KOPT-K1 (cell line): ENCODE measurements at regions not wholly inside any gene's neighbourhood (a gene's known extent, or its start where the extent isn't known, plus 50 kb on each side); places are given as distances from the start of the nearest gene placed in this dataset.

Experiments used
- H3K27ac ChIP-seq: fragments of 200-600 bp; sonication (generic); 2 replicates; pipeline ENCODE4 v1.5.1; 2016; ENCODE audit warnings: antibody characterized with exemption, mild to moderate bottlenecking, low read depth, low read length; ENCODE audit not compliant: poor library complexity, severe bottlenecking
- H3K36me3 ChIP-seq: fragments of 200-600 bp; sonication (generic); 2 replicates; pipeline ENCODE4 v1.5.1; 2017; ENCODE audit warnings: antibody characterized with exemption, mild to moderate bottlenecking, low read length, moderate library complexity; ENCODE audit not compliant: insufficient read depth
- H3K9me3 ChIP-seq: fragments of 200-600 bp; sonication (generic); 2 replicates; pipeline ENCODE4 v1.5.1; 2017; ENCODE audit warnings: antibody characterized with exemption, low read length, mild to moderate bottlenecking; ENCODE audit not compliant: insufficient read depth, poor library complexity, severe bottlenecking

DNA sequence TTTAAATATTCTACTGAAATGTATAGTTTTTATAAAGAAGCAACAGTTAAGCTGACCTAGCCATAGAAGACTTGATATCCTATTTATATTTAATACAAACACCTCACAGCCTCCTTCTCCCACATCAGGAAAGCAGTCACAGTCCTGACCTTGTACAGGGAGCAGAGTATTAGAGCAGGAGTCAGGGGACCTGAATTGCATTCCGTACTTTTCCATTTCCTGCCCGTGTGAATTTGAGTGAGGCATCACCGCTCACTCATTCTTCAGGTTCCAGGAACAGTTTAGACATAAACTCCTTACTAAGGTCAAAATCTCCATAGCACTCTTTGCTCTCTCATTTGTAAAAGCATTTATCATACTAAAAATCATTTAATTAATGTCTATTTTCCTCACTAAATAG lies 482.5 kb upstream of the FAT3 start:
- H3K36me3 ChIP-seq, result no peaks in the 10 kb centered on the region
- H3K27ac ChIP-seq, result no peak overlapping the region
- H3K9me3 ChIP-seq, result no peaks in the 10 kb centered on the region

DNA sequence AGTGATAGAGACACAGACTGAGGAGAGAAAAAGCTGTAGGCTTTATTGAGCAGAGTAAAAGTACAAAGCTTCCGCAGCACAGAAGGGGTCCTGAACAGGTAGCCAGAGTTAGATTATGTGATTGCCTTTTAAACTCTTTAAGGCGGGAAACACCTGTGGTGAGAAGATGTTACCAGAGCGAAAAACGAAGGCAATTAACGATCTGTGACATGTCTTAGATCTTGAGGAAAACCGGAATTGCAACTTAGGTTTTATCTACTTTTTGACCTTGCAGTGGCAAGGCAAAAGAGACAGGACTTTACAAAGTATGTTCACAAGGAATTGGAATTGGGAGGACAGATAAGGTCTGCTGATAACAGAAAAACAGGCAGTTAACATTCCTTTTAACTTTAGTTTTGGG lies 493.6 kb upstream of the FAT3 start:
- H3K9me3 ChIP-seq, result peaks cover 5% of the 10 kb centered on the region

DNA sequence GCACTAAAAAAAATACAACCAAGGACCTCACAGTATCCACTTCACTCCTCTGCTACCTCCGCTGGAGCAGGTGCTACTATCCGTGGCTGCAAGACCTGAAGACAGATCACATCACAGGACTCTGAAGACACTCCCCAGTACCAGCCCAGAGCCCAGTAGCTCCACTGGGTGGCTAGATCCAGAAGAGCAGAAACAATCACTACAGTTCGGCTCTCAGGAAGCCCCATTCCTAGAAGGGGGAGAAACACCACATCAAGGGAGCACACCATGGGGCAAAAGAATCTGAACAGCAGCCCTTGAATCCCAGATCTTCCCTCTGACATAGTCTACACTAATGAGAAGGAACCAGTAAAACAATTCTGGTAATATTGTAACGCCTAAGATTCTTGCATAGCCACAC lies 494.0 kb upstream of the FAT3 start:
- H3K27ac ChIP-seq, result no peak overlapping the region
- no peaks in the 10 kb centered on the region for H3K36me3 ChIP-seq
- H3K9me3 ChIP-seq, result peaks cover 8% of the 10 kb centered on the region

More for the DNA sequence above, 493.6 kb upstream of the FAT3 start:
- H3K27ac ChIP-seq, result no peak overlapping the region
- no peaks in the 10 kb centered on the region for H3K36me3 ChIP-seq

DNA sequence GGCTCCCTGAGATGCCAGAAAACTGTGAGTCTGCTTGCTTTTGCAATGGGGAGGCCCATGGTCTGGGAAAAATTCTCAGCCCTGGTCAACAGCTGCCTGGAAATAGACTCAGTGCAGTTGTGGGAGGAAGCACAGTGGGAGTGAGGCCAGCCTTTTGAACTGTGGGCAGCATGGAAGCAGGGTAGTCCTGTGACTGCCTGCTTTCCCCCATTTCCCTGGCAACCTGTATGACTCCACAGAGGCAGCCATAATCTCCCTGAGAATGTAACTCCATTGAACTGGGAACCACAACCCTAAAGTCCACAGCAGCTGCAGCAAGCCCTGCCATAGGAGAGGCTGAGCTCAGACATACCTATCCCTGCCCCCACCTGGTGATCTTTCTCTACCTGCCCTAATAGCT lies 494.6 kb upstream of the FAT3 start:
- peaks cover 5% of the 10 kb centered on the region for H3K9me3 ChIP-seq
- no peak overlapping the region for H3K27ac ChIP-seq
- no peaks in the 10 kb centered on the region for H3K36me3 ChIP-seq

DNA sequence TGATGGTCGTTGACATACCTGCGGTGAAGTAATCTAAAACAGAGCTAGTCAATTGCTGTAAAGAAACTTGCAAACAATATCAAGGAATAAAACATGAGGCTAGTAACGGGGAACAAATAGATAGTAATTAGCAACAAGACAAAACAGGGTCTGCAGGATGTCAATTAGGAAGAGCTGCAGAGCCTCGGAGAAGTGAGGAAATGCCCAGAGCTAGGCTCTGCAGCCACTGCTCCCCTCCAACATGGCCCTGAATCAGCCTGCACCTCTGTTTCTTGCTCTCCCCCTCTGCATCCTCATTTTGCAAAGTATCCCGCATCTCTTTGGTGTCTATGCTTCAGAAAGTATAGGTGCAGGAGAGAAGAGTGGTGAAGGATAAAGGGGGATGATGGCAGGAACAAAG lies 507.4 kb upstream of the FAT3 start:
- Histone ChIP-seq H3K27ac (no peak overlapping the region), H3K36me3 (no peaks in the 10 kb centered on the region), H3K9me3 (no peaks in the 10 kb centered on the region)

DNA sequence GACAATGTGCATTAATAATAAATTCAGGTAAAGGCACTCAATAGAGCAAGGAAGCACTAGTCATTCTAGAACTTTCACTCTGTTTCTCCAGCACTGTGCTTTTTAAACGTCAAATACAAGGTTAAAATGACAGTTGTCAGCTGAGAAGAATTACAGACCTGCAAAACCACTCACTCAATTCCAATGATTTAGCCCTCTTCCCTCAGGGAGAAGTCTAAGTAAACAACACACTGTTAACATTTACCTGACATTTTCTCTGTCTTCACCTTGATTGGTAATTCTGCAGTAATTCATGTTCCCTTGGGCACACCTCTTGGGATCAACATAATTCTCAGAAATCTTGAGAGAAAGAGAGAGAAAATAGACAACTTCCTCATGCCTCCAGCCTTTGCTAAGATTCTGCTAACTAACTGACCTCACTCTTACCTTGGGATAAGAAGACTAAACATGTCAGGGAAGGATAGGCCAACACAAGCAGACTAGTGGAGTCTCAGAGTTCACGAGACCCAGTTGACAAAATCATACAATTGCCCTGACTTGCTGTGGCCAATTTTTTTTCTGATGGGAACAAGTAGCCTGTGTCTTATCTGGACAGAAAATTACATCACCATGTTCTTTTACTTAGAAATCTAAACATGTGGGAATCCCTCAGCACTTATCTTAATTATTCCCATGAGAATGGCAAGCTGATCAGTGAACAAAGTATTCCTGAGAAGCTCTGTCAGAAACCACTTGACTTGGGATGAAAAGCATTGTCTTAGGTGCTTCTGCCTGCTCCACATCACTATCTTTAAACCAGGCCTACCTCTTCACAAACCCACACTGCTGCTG lies 516.8 kb upstream of the FAT3 start:
- no peaks in the 10 kb centered on the region for H3K9me3 ChIP-seq

DNA sequence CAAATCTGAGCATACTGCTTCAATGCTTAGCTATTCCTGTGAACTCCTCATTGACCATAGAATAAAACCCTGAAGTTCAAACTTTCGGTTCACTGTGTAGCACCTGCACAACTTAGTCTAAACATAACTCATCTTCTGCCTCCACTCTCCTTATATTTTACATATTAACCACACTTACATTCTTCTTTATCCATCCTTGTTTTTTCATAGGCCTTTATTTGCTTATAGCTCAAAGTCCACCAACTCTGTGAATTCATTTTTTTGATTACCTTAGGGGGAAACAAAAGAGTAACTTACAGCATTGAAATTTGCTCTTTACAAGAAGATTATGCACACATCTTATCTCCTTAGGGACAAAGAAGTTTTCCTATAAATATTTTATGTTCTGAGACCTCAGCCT lies 521.6 kb upstream of the FAT3 start:
- Histone ChIP-seq H3K9me3 (no peaks in the 10 kb centered on the region), H3K27ac (no peak overlapping the region)

More for the DNA sequence above, 516.8 kb upstream of the FAT3 start:
- no peaks in the 10 kb centered on the region for H3K36me3 ChIP-seq
- H3K27ac ChIP-seq, result no peak overlapping the region

DNA sequence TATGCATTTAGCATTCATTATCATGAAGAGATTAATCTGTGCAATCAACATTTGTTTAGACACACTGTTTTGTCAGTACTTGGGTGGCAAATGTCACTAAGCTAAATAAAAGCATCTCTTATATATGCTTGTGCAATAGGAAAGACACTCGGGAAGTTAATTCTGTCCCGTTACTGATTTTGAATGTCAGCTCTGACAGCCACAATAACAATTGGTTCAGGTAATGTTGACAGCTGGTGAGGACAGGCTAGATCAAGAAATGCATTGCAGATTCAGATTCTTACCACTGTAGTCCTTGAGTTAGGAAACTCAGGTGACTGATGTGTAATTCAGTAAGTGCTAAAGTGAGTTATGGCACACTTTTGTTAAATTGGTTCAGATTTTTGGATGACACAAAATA lies 523.8 kb upstream of the FAT3 start:
- Histone ChIP-seq H3K36me3 (no peaks in the 10 kb centered on the region), H3K9me3 (no peaks in the 10 kb centered on the region)

More for the DNA sequence above, 521.6 kb upstream of the FAT3 start:
- H3K36me3 ChIP-seq, result no peaks in the 10 kb centered on the region

DNA sequence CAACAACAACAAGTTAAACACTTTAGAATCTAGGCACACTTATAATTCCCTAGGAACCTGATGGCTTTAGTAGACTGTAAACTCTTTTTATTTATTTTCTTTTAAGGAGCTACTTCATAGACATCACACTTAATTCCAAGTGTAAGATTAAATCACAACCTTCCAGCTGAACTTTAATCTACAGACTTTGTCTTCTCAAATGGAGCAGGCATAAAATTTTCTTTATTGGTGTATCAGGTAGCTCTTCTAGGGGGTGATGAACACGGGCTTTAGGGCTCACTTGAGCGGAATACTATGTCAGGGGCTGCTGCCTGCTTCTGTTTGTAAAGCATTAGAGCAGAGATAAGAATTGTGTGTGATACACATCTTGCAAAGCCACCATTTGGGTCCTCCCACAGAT lies 525.8 kb upstream of the FAT3 start:
- no peaks in the 10 kb centered on the region for H3K9me3 ChIP-seq
- H3K36me3 ChIP-seq, result no peaks in the 10 kb centered on the region
- H3K27ac ChIP-seq, result no peak overlapping the region

More for the DNA sequence above, 523.8 kb upstream of the FAT3 start:
- no peak overlapping the region for H3K27ac ChIP-seq

DNA sequence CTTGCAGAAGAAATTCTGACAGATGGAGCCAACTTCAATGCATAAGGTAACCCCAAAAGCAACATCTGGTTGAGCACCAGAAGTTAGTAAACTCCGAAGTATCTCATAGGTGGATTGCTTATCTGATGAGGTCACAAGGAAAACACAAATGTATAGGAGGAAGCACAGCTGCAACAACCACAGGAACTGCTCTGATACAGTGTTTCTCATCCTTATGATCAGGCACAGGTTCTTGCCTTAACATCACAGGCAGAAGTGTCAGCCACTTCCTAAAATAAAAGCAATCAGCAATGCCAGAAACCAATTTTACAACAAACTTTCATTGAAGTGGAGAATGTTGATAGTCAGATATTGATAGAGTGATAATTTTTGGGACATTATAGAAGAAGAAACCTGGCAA lies 530.3 kb upstream of the FAT3 start:
- Histone ChIP-seq H3K27ac (no peak overlapping the region), H3K36me3 (no peaks in the 10 kb centered on the region), H3K9me3 (no peaks in the 10 kb centered on the region)

DNA sequence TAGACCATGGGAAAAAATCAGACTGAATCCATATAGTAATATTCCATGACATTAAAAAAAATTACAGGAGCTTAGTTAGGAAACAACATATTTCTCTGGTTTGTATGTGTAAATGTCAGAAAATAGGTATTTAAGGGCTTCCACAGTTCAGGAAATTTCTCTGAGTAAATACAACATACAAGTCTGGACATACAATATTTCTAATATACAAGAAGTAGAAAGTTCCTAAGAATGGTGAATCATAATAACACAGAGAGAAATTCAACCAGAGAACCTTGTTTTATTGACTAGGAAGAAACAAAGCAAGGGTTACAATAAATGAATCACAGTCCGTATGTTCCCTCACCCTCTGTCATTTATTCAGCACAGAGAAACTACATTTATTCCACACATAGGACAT lies 532.7 kb upstream of the FAT3 start:
- Histone ChIP-seq H3K36me3 (no peaks in the 10 kb centered on the region), H3K27ac (no peak overlapping the region)

DNA sequence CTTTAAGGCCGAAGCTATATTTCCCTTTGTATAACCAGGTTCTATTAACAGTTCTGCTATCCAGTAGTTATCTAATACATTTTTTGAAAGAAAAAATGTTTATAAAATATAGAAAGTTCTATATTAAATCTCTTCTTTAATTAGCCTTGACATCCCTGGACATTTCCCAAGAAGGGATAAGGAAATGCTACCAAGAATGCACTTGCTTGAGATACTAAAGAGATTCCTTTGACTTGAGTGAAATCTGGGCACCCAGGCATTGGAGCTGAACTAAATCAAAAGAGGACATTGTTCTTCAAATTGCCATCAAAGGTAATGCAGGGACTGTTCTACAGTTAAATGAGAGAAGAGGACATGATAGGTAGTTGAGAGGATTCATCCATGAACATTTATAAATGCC lies 535.9 kb upstream of the FAT3 start:
- Histone ChIP-seq H3K9me3 (no peaks in the 10 kb centered on the region), H3K36me3 (no peaks in the 10 kb centered on the region)

More for the DNA sequence above, 532.7 kb upstream of the FAT3 start:
- no peaks in the 10 kb centered on the region for H3K9me3 ChIP-seq

DNA sequence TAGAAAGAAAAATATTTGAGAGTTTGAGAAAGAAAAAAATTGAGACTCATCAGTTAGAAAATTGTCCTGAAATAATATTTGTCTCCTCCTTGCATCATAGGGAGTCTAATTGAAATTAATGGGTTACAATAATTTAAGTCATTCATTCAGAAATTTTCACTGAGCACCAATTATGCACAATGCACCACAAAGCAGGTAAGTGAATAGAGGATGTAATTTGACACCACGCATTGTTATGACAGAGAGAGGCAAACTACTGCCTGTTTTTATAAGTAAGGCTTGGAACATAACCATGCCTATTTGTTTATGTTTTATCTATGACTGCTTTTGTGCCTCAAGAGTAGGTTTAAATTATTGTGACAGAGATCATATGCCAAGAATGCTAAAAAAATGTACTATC lies 537.9 kb upstream of the FAT3 start:
- Histone ChIP-seq H3K9me3 (no peaks in the 10 kb centered on the region), H3K27ac (no peak overlapping the region), H3K36me3 (no peaks in the 10 kb centered on the region)

More for the DNA sequence above, 535.9 kb upstream of the FAT3 start:
- H3K27ac ChIP-seq, result no peak overlapping the region

DNA sequence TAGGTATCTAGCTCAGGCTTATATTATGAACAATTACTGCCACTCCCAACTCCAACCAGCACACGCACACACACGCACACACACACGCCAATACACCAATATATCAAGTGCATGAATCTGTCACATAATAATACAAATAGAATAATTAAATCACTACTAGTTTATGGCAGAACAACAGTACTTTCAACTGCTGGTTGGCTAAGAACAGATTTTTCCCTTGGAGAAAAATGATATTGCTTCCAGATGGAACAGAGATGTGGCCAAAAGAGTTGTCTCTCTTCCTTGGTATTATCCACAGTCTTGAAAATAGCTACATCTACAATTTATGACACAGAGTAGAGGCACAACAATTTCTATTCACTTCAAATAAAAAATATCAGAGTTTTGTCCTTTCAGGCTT lies 538.3 kb upstream of the FAT3 start:
- no peak overlapping the region for H3K27ac ChIP-seq
- no peaks in the 10 kb centered on the region for H3K9me3 ChIP-seq
- no peaks in the 10 kb centered on the region for H3K36me3 ChIP-seq

DNA sequence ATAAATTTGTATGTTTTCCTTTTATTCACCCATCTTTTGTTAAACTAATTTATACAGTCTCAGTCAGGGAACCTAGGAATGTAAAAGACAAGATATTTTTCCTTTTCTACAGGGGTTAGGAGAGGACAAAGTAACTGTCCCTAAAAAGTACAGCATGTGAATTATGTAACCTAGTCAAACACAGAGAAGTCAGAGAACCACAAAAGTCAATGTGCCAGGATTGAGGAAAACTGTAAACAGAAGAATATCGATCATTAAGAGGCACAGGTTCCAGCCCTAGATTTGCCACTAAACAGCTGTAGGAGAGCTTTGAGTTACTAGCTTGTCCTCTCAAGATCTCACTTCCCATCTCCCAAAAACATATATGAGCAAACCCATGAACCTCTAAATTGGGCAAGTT lies 550.9 kb upstream of the FAT3 start:
- Histone ChIP-seq H3K9me3 (peaks cover 5% of the 10 kb centered on the region), H3K27ac (no peak overlapping the region), H3K36me3 (no peaks in the 10 kb centered on the region)

DNA sequence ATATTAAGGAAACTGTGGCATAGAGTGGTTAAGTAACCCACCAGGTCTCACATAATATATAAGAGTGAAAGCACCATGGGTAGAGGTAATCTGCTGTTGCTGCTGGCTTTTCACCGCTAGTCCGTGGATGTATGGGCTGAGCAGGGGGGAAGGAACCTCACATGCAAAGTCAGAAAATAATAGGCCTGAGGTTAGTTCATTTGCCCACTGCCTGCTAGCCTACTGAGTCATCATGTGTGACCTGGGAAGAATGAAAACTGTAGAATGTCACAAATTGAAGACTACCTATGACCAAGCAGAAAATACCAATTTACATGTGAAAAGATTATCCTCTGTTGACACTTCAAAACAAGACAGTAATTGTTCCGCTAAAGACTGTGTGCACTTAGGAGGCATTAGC lies 560.1 kb upstream of the FAT3 start:
- Histone ChIP-seq H3K9me3 (no peaks in the 10 kb centered on the region), H3K27ac (no peak overlapping the region), H3K36me3 (no peaks in the 10 kb centered on the region)
